HFFc6 (cell line): ENCODE measurements at regions not wholly inside any gene's neighbourhood (a gene's known extent, or its start where the extent isn't known, plus 50 kb on each side); places are given as distances from the start of the nearest gene placed in this dataset.
A peak's percentile ranks its signal among the peaks of the same experiment; 100 is the strongest.
"Not testable (repeated sequence)": the region's sequence is repeated elsewhere in the genome, so short reads cannot be mapped to it uniquely, and the experiment has no call there.

ENCODE experiments used
- DNase-seq: peaks from one replicate; pipeline ENCODE4 v3.0.0-alpha.2; 2018
- H3K27ac Mint-ChIP-seq: 2 replicates; pipeline ENCODE4 v1.8.0; 2020; ENCODE audit warnings: mild to moderate bottlenecking, mixed read lengths
- H3K27me3 Mint-ChIP-seq: 2 replicates; pipeline ENCODE4 v1.8.0; 2021; ENCODE audit warnings: mild to moderate bottlenecking, moderate library complexity, mixed read lengths; ENCODE audit not compliant: insufficient read depth
- H3K36me3 Mint-ChIP-seq: 2 replicates; pipeline ENCODE4 v1.8.0; 2021; ENCODE audit warnings: low read depth, mixed read lengths
- H3K4me1 Mint-ChIP-seq: 2 replicates; pipeline ENCODE4 v1.8.0; 2020; ENCODE audit warnings: low read depth, mixed read lengths
- H3K4me3 Mint-ChIP-seq: 2 replicates; pipeline ENCODE4 v1.8.0; 2020; ENCODE audit warnings: mild to moderate bottlenecking, moderate library complexity, mixed read lengths
- H3K9me3 Mint-ChIP-seq: 2 replicates; pipeline ENCODE4 v1.8.0; 2020; ENCODE audit warnings: mild to moderate bottlenecking, mixed read lengths
- TF ChIP-seq, protein P1 (sequence below): fragments of 200-600 bp; sonication (generic); IDR thresholded peaks from 2 replicates; pipeline ENCODE4 v1.5.0; 2021; ENCODE audit warnings: antibody characterized with exemption, mild to moderate bottlenecking

DNA sequence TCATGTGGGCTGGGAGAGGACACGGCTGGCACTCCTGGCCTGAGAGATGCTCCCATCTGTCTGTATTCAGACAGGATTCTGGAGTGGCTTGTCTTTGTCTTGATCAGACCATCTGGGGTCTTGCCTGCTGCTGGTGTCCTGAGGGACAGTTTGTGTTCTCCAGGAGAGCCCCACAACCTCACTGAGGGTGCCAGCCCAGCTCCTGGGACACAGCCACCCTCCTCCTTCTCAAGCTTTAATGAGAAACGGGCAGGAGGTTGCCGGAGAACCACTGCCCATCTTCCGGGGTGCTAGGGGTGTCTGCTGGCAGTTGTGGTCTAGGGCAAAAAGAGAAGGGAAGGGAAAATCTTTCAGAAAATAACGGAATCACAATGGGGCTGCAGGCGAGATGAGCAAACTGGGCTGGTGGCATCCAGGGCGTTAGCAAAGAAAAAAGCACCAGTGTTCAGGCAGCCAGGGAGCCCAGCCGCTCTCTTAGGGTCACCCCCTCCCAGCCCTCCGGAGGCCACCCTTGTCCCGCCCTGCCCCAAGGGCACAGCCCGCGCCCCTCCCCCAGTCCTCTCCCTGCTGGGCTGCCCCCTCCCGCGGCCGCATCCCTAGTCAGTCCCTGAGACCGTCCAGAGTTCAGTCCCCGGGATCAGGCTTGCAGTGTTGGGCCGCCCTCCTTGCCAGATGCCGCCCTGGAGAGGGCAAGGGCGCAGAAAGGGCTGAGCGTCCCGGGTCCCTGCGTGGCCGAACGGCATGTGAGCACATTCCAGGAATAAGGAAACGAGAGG, 824.7 kb downstream of the KCNJ18 start:
- H3K36me3 Mint-ChIP-seq: no peaks in the 10 kb centered on the region
- DNase-seq: no peak
- H3K9me3 Mint-ChIP-seq: peaks cover 27% of the 10 kb centered on the region
- H3K27ac Mint-ChIP-seq: no peak overlapping the region
- no peak overlapping the region for H3K4me3 Mint-ChIP-seq
- peaks cover 1% of the 10 kb centered on the region for H3K27me3 Mint-ChIP-seq
- H3K4me1 Mint-ChIP-seq: no peaks in the 10 kb centered on the region
- TF ChIP-seq, protein P1, sequence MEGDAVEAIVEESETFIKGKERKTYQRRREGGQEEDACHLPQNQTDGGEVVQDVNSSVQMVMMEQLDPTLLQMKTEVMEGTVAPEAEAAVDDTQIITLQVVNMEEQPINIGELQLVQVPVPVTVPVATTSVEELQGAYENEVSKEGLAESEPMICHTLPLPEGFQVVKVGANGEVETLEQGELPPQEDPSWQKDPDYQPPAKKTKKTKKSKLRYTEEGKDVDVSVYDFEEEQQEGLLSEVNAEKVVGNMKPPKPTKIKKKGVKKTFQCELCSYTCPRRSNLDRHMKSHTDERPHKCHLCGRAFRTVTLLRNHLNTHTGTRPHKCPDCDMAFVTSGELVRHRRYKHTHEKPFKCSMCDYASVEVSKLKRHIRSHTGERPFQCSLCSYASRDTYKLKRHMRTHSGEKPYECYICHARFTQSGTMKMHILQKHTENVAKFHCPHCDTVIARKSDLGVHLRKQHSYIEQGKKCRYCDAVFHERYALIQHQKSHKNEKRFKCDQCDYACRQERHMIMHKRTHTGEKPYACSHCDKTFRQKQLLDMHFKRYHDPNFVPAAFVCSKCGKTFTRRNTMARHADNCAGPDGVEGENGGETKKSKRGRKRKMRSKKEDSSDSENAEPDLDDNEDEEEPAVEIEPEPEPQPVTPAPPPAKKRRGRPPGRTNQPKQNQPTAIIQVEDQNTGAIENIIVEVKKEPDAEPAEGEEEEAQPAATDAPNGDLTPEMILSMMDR: no peak

DNA sequence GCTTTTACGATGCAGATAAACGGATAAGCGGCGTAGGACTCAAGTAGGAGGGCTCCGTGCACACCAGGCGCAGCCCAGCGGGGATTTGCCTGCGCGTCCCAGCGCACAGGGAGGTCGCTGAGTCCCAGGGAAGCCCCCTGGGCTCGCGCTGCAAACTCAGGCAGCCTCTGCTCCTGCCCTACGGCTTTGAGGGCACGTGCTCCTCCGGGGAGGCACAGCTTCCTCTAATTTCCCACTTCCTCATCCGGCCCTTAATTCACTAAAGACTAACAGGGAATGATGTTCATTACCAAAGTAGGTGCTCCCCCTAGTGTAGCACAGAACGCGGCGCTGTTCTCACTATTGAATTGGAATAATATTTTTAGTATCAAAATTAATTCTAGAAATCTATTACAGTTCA, 825.4 kb downstream of the KCNJ18 start:
- TF ChIP-seq, protein P1: peak; percentile 7; the same call in 1 of the 2 replicates
- Mint-ChIP-seq H3K27me3 (no peaks in the 10 kb centered on the region; the same call in 1 of the 2 replicates), H3K4me1 (no peaks in the 10 kb centered on the region), H3K27ac (no peak overlapping the region), H3K4me3 (no peak overlapping the region), H3K36me3 (no peaks in the 10 kb centered on the region), H3K9me3 (peaks cover 27% of the 10 kb centered on the region)
- no peak for DNase-seq

DNA sequence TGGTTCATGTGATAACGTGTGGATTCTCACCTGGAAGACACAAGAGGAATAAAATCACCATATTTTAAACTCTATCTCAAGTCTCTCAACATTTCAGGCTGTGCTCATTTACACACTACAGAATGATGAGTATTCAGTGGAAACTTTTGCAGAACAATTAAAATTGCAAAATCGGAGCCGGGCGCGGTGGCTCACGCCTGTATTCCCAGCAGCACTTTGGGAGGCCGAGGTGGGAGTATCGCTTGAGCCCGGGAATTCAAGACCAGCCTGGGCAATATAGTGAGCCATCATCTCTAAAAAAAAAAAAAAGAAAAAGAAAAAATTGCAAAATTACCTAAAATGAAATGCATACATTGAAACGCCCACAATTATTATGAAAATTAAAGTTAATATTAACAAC, 825.9 kb downstream of the KCNJ18 start:
- Mint-ChIP-seq H3K9me3 (peaks cover 27% of the 10 kb centered on the region), H3K36me3 (no peaks in the 10 kb centered on the region), H3K27ac (no peak overlapping the region), H3K4me1 (no peaks in the 10 kb centered on the region), H3K27me3 (no peaks in the 10 kb centered on the region; the same call in 1 of the 2 replicates), H3K4me3 (no peak overlapping the region)
- TF ChIP-seq, protein P1: no peak
- no peak for DNase-seq

DNA sequence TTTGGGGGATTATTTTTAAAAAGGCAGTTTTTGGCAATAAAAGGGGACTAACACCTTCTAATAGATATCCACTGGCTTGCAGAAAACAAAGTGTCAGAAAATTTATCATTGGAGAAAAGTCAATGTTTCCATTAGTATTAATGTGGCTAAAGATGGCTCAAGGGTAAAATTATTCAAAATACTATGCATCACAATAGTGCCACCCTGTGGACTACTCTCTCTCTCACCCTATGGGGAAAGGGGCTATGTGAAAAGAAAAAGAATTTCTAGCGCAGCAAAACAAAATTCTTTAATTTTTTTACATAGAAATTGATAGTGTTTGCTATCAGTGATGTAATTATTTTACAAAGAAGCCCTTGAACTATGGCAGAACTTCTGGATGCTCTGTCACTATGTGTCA, 856.5 kb downstream of the KCNJ18 start:
- H3K4me1 Mint-ChIP-seq, H3K27me3 Mint-ChIP-seq, H3K36me3 Mint-ChIP-seq, H3K9me3 Mint-ChIP-seq, DNase-seq, H3K27ac Mint-ChIP-seq, H3K4me3 Mint-ChIP-seq: not testable (repeated sequence)

DNA sequence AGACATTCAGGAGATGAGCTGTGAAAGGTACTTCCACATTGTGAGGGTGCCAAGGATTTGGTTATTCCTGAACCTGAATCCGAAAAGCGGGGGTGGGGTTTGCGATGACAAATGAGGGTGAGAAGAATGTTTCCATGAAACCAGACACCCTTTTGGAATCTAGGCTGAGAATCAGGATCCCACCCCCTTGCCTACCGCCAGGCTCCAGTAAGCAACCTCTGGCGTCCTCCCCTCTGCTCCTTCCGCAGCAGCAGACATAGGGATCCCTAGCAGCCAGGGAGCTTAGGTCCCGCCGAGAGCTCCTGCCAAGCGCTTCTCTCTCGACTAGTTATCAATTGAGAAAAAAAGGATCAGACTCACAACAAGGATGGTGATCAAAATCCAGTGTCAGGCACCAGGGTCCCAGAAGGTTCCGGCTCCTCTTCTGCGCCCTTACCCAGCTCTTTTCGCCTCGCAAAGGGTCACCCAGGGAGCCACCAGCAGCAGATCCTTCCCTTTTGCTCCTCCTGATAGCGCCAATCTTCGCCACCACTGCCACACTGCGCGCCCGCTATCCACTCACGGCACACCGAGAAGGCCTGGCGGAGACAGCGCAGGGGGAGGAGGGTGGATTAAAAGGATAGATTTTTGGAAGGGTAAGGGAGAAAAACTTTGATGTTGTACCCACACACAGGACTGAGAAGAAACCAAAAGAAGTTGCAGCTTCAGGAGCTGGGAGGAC, 859.5 kb downstream of the KCNJ18 start:
- DNase-seq, H3K4me1 Mint-ChIP-seq, H3K27me3 Mint-ChIP-seq, H3K27ac Mint-ChIP-seq, H3K36me3 Mint-ChIP-seq, H3K4me3 Mint-ChIP-seq: not testable (repeated sequence)
- H3K9me3 Mint-ChIP-seq: peaks cover 13% of the 10 kb centered on the region

DNA sequence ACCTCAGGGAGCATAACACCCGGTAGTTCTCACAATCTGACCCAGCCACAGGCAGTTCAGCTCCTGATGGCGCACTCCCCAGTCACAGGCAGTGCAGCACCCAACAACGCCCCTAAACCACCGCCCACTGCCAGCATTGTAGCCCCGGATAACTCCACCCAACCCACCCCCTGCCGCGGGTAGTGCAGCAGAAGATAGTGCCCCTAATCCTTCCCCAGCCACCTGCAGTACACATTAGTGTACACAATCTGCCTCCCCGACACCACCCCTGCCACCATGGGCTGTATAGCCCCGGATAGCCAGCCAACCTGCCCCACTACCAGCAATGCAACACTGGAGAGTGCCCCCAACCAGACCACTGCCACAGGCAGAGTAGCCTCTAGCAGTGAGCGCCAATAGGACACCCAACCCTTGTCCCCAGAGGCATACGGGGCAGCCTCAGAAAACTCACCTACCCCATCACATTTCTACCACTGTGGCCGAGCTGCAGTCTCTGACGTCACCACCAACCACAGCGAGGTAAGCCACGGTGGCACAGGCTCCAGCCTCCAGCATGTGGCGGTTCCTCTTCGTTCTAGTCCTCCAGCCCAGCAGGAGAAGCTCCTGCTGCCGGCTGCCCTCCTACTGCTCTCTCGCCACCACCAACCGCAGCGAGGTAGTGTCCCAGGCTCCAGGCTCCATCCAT, 877.3 kb downstream of the KCNJ18 start:
- H3K36me3 Mint-ChIP-seq: peaks cover 6% of the 10 kb centered on the region
- no peaks in the 10 kb centered on the region for H3K4me1 Mint-ChIP-seq
- no peak overlapping the region for H3K27ac Mint-ChIP-seq
- H3K27me3 Mint-ChIP-seq: no peaks in the 10 kb centered on the region
- no peak for DNase-seq
- peaks cover 30% of the 10 kb centered on the region for H3K9me3 Mint-ChIP-seq
- no peak overlapping the region for H3K4me3 Mint-ChIP-seq
- TF ChIP-seq, protein P1: no peak
